ENCODE measurements at regions not wholly inside any gene's neighbourhood (a gene's known extent, or its start where the extent isn't known, plus 50 kb on each side); places are given as distances from the start of the nearest gene placed in this dataset.

GRCh38 chr6:163886428-163886827 lies 471.9 kb downstream of the QKI start:
- DNase-seq (ENCODE audit: insufficient read length, low spot score) (no peak), FAIRE-seq (no peak)
- TF ChIP-seq, protein P1, sequence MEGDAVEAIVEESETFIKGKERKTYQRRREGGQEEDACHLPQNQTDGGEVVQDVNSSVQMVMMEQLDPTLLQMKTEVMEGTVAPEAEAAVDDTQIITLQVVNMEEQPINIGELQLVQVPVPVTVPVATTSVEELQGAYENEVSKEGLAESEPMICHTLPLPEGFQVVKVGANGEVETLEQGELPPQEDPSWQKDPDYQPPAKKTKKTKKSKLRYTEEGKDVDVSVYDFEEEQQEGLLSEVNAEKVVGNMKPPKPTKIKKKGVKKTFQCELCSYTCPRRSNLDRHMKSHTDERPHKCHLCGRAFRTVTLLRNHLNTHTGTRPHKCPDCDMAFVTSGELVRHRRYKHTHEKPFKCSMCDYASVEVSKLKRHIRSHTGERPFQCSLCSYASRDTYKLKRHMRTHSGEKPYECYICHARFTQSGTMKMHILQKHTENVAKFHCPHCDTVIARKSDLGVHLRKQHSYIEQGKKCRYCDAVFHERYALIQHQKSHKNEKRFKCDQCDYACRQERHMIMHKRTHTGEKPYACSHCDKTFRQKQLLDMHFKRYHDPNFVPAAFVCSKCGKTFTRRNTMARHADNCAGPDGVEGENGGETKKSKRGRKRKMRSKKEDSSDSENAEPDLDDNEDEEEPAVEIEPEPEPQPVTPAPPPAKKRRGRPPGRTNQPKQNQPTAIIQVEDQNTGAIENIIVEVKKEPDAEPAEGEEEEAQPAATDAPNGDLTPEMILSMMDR (IDR thresholded peaks at IDR 0.05; ENCODE audit: insufficient read depth, missing control alignments), result no peak

DNA sequence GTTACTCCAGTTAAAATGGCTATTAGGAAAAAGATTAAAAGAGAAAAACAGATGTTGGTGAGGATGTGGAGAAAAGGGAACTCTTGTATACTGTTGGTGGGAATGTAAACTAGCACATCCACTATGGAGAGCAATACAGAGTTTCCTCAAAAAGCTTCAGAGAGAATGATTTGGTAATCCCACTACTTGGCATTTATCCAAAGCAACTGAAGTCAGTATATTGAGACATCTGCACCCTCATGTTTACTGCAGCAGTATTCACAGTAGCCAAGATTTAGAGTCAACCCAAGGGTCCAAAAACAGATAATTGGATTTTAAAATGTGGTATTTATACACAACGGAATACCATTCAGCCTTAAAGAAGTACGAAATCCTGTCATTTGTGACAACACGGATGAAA lies 469.5 kb downstream of the QKI start:
- FAIRE-seq, result no peak
- no peak for DNase-seq (ENCODE audit: insufficient read length, low spot score)
- TF ChIP-seq, protein P1 (IDR thresholded peaks at IDR 0.05; ENCODE audit: insufficient read depth, missing control alignments), result no peak

DNA sequence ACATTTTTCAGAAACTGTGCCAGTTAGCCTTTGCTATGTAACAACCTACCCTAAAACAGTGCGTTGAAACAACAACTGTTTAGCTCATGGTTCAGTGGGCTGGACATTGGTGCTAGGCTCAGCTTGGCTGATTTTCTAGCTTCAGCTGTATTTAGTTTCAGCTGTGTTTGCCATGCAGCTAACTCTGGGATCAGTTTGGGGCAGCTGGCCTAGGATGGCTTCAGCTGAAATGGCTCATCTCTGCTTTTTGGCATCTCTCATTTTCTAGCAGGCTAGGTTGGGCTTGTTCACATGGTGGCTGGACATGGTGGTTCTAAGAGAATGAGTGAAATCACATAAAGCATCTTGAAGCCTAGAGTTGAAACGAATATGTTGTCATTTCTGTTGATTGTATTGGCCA lies 464.2 kb downstream of the QKI start:
- FAIRE-seq, result no peak
- no peak for DNase-seq (ENCODE audit: insufficient read length, low spot score)
- TF ChIP-seq, protein P1 (IDR thresholded peaks at IDR 0.05; ENCODE audit: insufficient read depth, missing control alignments), result no peak

DNA sequence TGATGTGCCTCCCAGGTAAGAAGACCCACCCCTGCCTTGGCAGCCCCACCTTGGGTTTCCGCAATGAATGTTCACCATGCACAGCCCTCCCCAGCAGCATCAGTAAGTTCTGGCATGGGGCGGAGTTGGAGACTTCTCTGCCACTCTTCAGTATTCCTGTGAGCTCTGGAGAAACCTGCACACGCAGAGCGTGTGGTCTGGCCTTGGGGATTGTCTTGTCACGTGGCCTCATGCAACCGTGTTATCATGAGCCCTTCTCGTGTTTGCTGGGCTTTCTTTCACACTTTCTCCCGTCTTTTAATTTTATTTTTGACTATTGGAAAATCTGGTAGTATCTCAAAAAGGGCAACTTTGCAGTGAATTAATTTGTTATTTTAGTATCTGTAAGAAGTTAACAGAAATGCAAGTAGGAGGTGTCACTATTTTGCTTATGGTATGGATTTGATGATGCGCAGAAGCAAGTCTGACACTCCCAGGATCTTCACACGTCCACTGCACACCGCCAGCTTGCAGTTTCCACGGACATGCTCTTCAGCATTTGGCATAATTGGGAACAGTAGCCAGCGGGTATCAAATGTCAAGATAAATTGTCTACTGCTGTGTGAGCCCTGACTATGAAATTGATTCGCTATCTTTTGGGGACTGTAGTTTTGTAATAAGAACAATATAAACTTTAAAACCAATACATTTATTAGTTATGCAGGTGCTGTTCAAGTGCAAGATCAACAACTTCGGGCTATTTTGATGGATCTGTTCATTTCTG lies 463.5 kb downstream of the QKI start:
- TF ChIP-seq, protein P1 (IDR thresholded peaks at IDR 0.05; ENCODE audit: insufficient read depth, missing control alignments), result no peak
- FAIRE-seq, result no peak
- DNase-seq (ENCODE audit: insufficient read length, low spot score), result no peak

GRCh38 chr6:163876391-163876790 lies 461.9 kb downstream of the QKI start:
- TF ChIP-seq, protein P1 (IDR thresholded peaks at IDR 0.05; ENCODE audit: insufficient read depth, missing control alignments), result no peak
- FAIRE-seq (no peak), DNase-seq (ENCODE audit: insufficient read length, low spot score) (no peak)

DNA sequence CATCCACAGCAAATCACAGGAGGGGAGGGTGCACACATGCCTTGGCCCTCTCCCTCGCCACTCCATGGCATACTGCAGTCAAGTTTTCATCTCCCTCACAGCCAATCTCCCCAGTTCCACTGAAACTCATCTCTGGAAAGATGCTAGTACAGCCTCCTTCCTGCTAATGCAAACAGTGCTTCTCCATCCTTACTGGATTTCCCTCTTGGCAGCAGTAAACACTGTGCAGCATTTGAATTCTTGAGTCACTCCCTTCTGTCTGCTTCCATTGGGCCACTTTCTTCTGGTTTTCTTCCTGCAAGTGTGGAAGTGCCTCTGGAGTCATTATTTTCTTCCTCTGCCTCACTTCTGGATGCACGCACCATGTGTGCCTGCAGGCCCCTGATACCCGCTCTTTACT lies 460.3 kb downstream of the QKI start:
- DNase-seq (ENCODE audit: insufficient read length, low spot score) (no peak), FAIRE-seq (no peak)
- TF ChIP-seq, protein P1 (IDR thresholded peaks at IDR 0.05; ENCODE audit: insufficient read depth, missing control alignments), result no peak

- TF ChIP-seq, protein P1 (IDR thresholded peaks at IDR 0.05; ENCODE audit: insufficient read depth, missing control alignments), result no peak
- FAIRE-seq (no peak), DNase-seq (ENCODE audit: insufficient read length, low spot score) (no peak)
Observed at GRCh38 chr6:163872335-163872734, 457.8 kb downstream of the QKI start.
